ENCODE measurements at regions not wholly inside any gene's neighbourhood (a gene's known extent, or its start where the extent isn't known, plus 50 kb on each side); places are given as distances from the start of the nearest gene placed in this dataset.

- TF ChIP-seq CTCF (IDR thresholded peaks at IDR 0.05) (no peak), TCF7L2 (IDR thresholded peaks at IDR 0.05; ENCODE audit: low read depth, low read length) (no peak)
These were observed 528.5 kb upstream of the B3GAT1 start for GRCh38 chr11:134940441-134941126.

Measured in Panc1 (cell line).